Urinary bladder (tissue), 3 donors: ENCODE measurements at regions not wholly inside any gene's neighbourhood (a gene's known extent, or its start where the extent isn't known, plus 50 kb on each side); places are given as distances from the start of the nearest gene placed in this dataset.
A peak's percentile ranks its signal among the peaks of the same experiment; 100 is the strongest.

Experiments
- DNase-seq: peaks from one replicate; pipeline ENCODE4 v3.0.0-alpha.2; 2015; ENCODE audit errors: extremely low spot score
- H3K27ac ChIP-seq: one replicate; pipeline ENCODE4 v1.5.1; 2013; ENCODE audit warnings: low read depth, mild to moderate bottlenecking, moderate library complexity
- H3K36me3 ChIP-seq: one replicate; pipeline ENCODE4 v1.6.1; 2013; ENCODE audit warnings: mild to moderate bottlenecking, moderate library complexity; ENCODE audit not compliant: insufficient read depth
- H3K4me1 ChIP-seq: one replicate; pipeline ENCODE4 v1.6.1; 2013; ENCODE audit warnings: mild to moderate bottlenecking, moderate library complexity; ENCODE audit not compliant: insufficient read depth
- H3K4me3 ChIP-seq: one replicate; pipeline ENCODE4 v1.5.1; 2013; ENCODE audit warnings: low read depth, low read length
- WGBS: extraction: QIAGEN DNeasy Blood & Tissue Kit; methylation state at CpG from one replicate; pipeline ENCODE4 v1.1.7; 2013; 5-methylcytosine and 5-hydroxymethylcytosine counted together
- donor health status: healthy with polysubstance abuse.
- donor health status: healthy.

GRCh38 chr2:65728477-65729180 lies 296.2 kb upstream of the SPRED2 start:
- no peak overlapping the region for H3K27ac ChIP-seq
- no peaks in the 10 kb centered on the region for H3K4me1 ChIP-seq
- no peak overlapping the region for H3K4me3 ChIP-seq
- H3K36me3 ChIP-seq: no peaks in the 10 kb centered on the region
- no peak for DNase-seq
- WGBS: 80% methylated on average over 5 of the region's 5 CpGs

GRCh38 chr2:65727816-65728215 lies 295.4 kb upstream of the SPRED2 start:
- Histone ChIP-seq H3K4me3 (no peak overlapping the region), H3K27ac (no peak overlapping the region), H3K36me3 (no peaks in the 10 kb centered on the region), H3K4me1 (no peaks in the 10 kb centered on the region)
- no peak for DNase-seq
- 81% methylated on average over 3 of the region's 3 CpGs for whole genome bisulfite sequencing

GRCh38 chr2:65727381-65727780 lies 295.0 kb upstream of the SPRED2 start:
- H3K4me3 ChIP-seq: no peak overlapping the region
- no peak for DNase-seq
- 88% methylated on average over 1 of the region's 1 CpG for WGBS
- H3K4me1 ChIP-seq: no peaks in the 10 kb centered on the region
- H3K36me3 ChIP-seq: no peaks in the 10 kb centered on the region
- no peak overlapping the region for H3K27ac ChIP-seq

GRCh38 chr2:65724752-65725151 lies 292.4 kb upstream of the SPRED2 start:
- Histone ChIP-seq H3K36me3 (no peaks in the 10 kb centered on the region), H3K4me3 (no peak overlapping the region), H3K27ac (no peak overlapping the region), H3K4me1 (no peaks in the 10 kb centered on the region)
- WGBS: 92% methylated on average over 4 of the region's 4 CpGs
- DNase-seq: no peak

GRCh38 chr2:65724336-65724735 lies 291.9 kb upstream of the SPRED2 start:
- 32% methylated on average over 2 of the region's 2 CpGs for WGBS
- no peak for DNase-seq
- H3K36me3 ChIP-seq: no peaks in the 10 kb centered on the region
- no peak overlapping the region for H3K4me3 ChIP-seq
- no peak overlapping the region for H3K27ac ChIP-seq
- H3K4me1 ChIP-seq: no peaks in the 10 kb centered on the region

- Histone ChIP-seq H3K36me3 (no peaks in the 10 kb centered on the region), H3K4me3 (no peak overlapping the region), H3K27ac (no peak overlapping the region), H3K4me1 (no peaks in the 10 kb centered on the region)
- peak; percentile 65 for DNase-seq
- 49% methylated on average over 5 of the region's 5 CpGs for WGBS
These were observed 289.8 kb upstream of the SPRED2 start for GRCh38 chr2:65722028-65722778.

GRCh38 chr2:65716698-65717097 lies 284.3 kb upstream of the SPRED2 start:
- no peak for DNase-seq
- Histone ChIP-seq H3K4me3 (no peak overlapping the region), H3K36me3 (no peaks in the 10 kb centered on the region), H3K4me1 (no peaks in the 10 kb centered on the region), H3K27ac (no peak overlapping the region)
- WGBS: 68% methylated on average over 1 of the region's 1 CpG

- no peaks in the 10 kb centered on the region for H3K36me3 ChIP-seq
- H3K4me1 ChIP-seq: no peaks in the 10 kb centered on the region
- DNase-seq: no peak
- WGBS: 64% methylated on average over 2 of the region's 2 CpGs
- no peak overlapping the region for H3K27ac ChIP-seq
- H3K4me3 ChIP-seq: no peak overlapping the region
These were observed 282.9 kb upstream of the SPRED2 start for GRCh38 chr2:65715323-65715722.

GRCh38 chr2:65714866-65715265 lies 282.5 kb upstream of the SPRED2 start:
- DNase-seq: no peak
- 76% methylated on average over 1 of the region's 1 CpG for WGBS
- Histone ChIP-seq H3K4me3 (no peak overlapping the region), H3K4me1 (no peaks in the 10 kb centered on the region), H3K27ac (no peak overlapping the region), H3K36me3 (no peaks in the 10 kb centered on the region)

GRCh38 chr2:65711863-65712262 lies 279.5 kb upstream of the SPRED2 start:
- 39% methylated on average over 1 of the region's 1 CpG for WGBS
- H3K36me3 ChIP-seq: no peaks in the 10 kb centered on the region
- H3K27ac ChIP-seq: no peak overlapping the region
- H3K4me3 ChIP-seq: no peak overlapping the region
- H3K4me1 ChIP-seq: no peaks in the 10 kb centered on the region
- no peak for DNase-seq

GRCh38 chr2:65710779-65711295 lies 278.4 kb upstream of the SPRED2 start:
- H3K4me3 ChIP-seq: no peak overlapping the region
- WGBS: 73% methylated on average over 2 of the region's 2 CpGs
- H3K4me1 ChIP-seq: no peaks in the 10 kb centered on the region
- no peak for DNase-seq
- no peaks in the 10 kb centered on the region for H3K36me3 ChIP-seq
- no peak overlapping the region for H3K27ac ChIP-seq

GRCh38 chr2:65710356-65710755 lies 278.0 kb upstream of the SPRED2 start:
- 92% methylated on average over 5 of the region's 5 CpGs for WGBS
- no peak for DNase-seq
- no peak overlapping the region for H3K27ac ChIP-seq
- no peaks in the 10 kb centered on the region for H3K36me3 ChIP-seq
- H3K4me3 ChIP-seq: no peak overlapping the region
- H3K4me1 ChIP-seq: no peaks in the 10 kb centered on the region

GRCh38 chr2:65708086-65708485 lies 275.7 kb upstream of the SPRED2 start:
- H3K4me1 ChIP-seq: no peaks in the 10 kb centered on the region
- 59% methylated on average over 3 of the region's 3 CpGs for WGBS
- DNase-seq: no peak
- H3K27ac ChIP-seq: no peak overlapping the region
- H3K4me3 ChIP-seq: no peak overlapping the region
- no peaks in the 10 kb centered on the region for H3K36me3 ChIP-seq

GRCh38 chr2:65706411-65706810 lies 274.0 kb upstream of the SPRED2 start:
- 69% methylated on average over 1 of the region's 1 CpG for WGBS
- Histone ChIP-seq H3K4me3 (no peak overlapping the region), H3K27ac (no peak overlapping the region), H3K36me3 (no peaks in the 10 kb centered on the region), H3K4me1 (no peaks in the 10 kb centered on the region)
- no peak for DNase-seq
